ENCODE measurements at regions not wholly inside any gene's neighbourhood (a gene's known extent, or its start where the extent isn't known, plus 50 kb on each side); places are given as distances from the start of the nearest gene placed in this dataset.

- TF ChIP-seq EZH2phosphoT487 (IDR thresholded peaks at IDR 0.05; ENCODE audit: low read depth, severe bottlenecking, unreplicated experiment) (no peak), CTCF (IDR thresholded peaks at IDR 0.05; ENCODE audit: poor library complexity) (no peak), EZH2 (IDR thresholded peaks at IDR 0.05; ENCODE audit: borderline replicate concordance) (no peak)
- H3K79me2 ChIP-seq = no peaks in the 10 kb centered on the region
- WGBS (ENCODE audit: low lambda C conversion rate, missing lambda C conversion rate) = 80% methylated on average over 7 of the region's 7 CpGs
- H3K4me3 ChIP-seq = no peak overlapping the region
- no peaks in the 10 kb centered on the region for H3K4me1 ChIP-seq (ENCODE audit: insufficient read depth)
- no peaks in the 10 kb centered on the region for H3K36me3 ChIP-seq (replicated peaks; ENCODE audit: insufficient read depth, low read depth)
- no peaks in the 10 kb centered on the region for H4K20me1 ChIP-seq (ENCODE audit: insufficient read depth, poor library complexity, severe bottlenecking)
- no peak overlapping the region for H2AFZ ChIP-seq
- H3K27me3 ChIP-seq = no peaks in the 10 kb centered on the region
- H3K27ac ChIP-seq = no peak overlapping the region
- DNase-seq (ENCODE audit: low spot score) = no peak
- H3K4me2 ChIP-seq = no peak overlapping the region
- no peaks in the 10 kb centered on the region for H3K9me3 ChIP-seq (ENCODE audit: low read depth)
- H3K9me2 ChIP-seq (replicated peaks; ENCODE audit: insufficient read depth) = no peaks in the 10 kb centered on the region
Measured at GRCh38 chr14:87351007-87351406, 642.0 kb downstream of the GALC start.

GRCh38 chr14:87349921-87350320, 643.1 kb downstream of the GALC start:
- H3K4me1 ChIP-seq (ENCODE audit: insufficient read depth) = no peaks in the 10 kb centered on the region
- no peaks in the 10 kb centered on the region for H3K79me2 ChIP-seq
- H3K36me3 ChIP-seq (replicated peaks; ENCODE audit: insufficient read depth, low read depth) = no peaks in the 10 kb centered on the region
- WGBS (ENCODE audit: low lambda C conversion rate, missing lambda C conversion rate) = 89% methylated on average over 3 of the region's 3 CpGs
- H3K9me2 ChIP-seq (replicated peaks; ENCODE audit: insufficient read depth) = no peaks in the 10 kb centered on the region
- no peak overlapping the region for H2AFZ ChIP-seq
- DNase-seq (ENCODE audit: low spot score) = no peak
- no peaks in the 10 kb centered on the region for H3K27me3 ChIP-seq
- TF ChIP-seq EZH2phosphoT487 (IDR thresholded peaks at IDR 0.05; ENCODE audit: low read depth, severe bottlenecking, unreplicated experiment) = no peak
- no peak for TF ChIP-seq CTCF (IDR thresholded peaks at IDR 0.05; ENCODE audit: poor library complexity)
- no peak for TF ChIP-seq EZH2 (IDR thresholded peaks at IDR 0.05; ENCODE audit: borderline replicate concordance)
- no peak overlapping the region for H3K27ac ChIP-seq
- H4K20me1 ChIP-seq (ENCODE audit: insufficient read depth, poor library complexity, severe bottlenecking) = no peaks in the 10 kb centered on the region
- no peak overlapping the region for H3K4me2 ChIP-seq
- H3K4me3 ChIP-seq = no peak overlapping the region
- no peaks in the 10 kb centered on the region for H3K9me3 ChIP-seq (ENCODE audit: low read depth)

GRCh38 chr14:87343652-87344051, 649.3 kb downstream of the GALC start:
- no peak overlapping the region for H3K4me3 ChIP-seq
- TF ChIP-seq EZH2phosphoT487 (IDR thresholded peaks at IDR 0.05; ENCODE audit: low read depth, severe bottlenecking, unreplicated experiment) (no peak), EZH2 (IDR thresholded peaks at IDR 0.05; ENCODE audit: borderline replicate concordance) (no peak), CTCF (IDR thresholded peaks at IDR 0.05; ENCODE audit: poor library complexity) (no peak)
- H3K4me1 ChIP-seq (ENCODE audit: insufficient read depth) = no peaks in the 10 kb centered on the region
- no peaks in the 10 kb centered on the region for H3K9me3 ChIP-seq (ENCODE audit: low read depth)
- 61% methylated on average over 3 of the region's 3 CpGs for WGBS (ENCODE audit: low lambda C conversion rate, missing lambda C conversion rate)
- no peaks in the 10 kb centered on the region for H3K79me2 ChIP-seq
- no peak overlapping the region for H3K4me2 ChIP-seq
- no peaks in the 10 kb centered on the region for H4K20me1 ChIP-seq (ENCODE audit: insufficient read depth, poor library complexity, severe bottlenecking)
- no peak for DNase-seq (ENCODE audit: low spot score)
- H2AFZ ChIP-seq = no peak overlapping the region
- no peaks in the 10 kb centered on the region for H3K36me3 ChIP-seq (replicated peaks; ENCODE audit: insufficient read depth, low read depth)
- no peak overlapping the region for H3K27ac ChIP-seq
- H3K27me3 ChIP-seq = no peaks in the 10 kb centered on the region
- H3K9me2 ChIP-seq (replicated peaks; ENCODE audit: insufficient read depth) = no peaks in the 10 kb centered on the region

All from hepatocyte (in vitro differentiated cells).